Endothelial cell of umbilical vein (primary cell): ENCODE measurements at regions not wholly inside any gene's neighbourhood (a gene's known extent, or its start where the extent isn't known, plus 50 kb on each side); places are given as distances from the start of the nearest gene placed in this dataset.

Experiments used
- BruUV-seq: library from RNA; stranded (reverse); fragments of 400-500 nt; replicated peaks from 2 replicates; lab custom pipeline; 2021; lab: Mats Ljungman, UMichigan
- CTCF ChIA-PET: fragments of 300-600, 350-600 bp; sonication (Branson Sonifier 250); formaldehyde crosslinking; loops from one replicate; lab custom pipeline; 2021; ENCODE audit warnings: antibody characterized with exemption, inconsistent platforms; lab: Charles Lee
- POLR2A ChIA-PET: fragments of 300-600, 350-600 bp; sonication (Branson Sonifier 250); formaldehyde crosslinking; loops from one replicate; lab custom pipeline; 2021; ENCODE audit warnings: antibody characterized with exemption, inconsistent platforms; lab: Charles Lee
- DNase-seq: peaks from one replicate; pipeline ENCODE4 v3.0.0-alpha.2; 2011; ENCODE audit warnings: low read depth, low spot score
- FAIRE-seq: peaks from 2 replicates; lab custom pipeline; 2011; peaks lifted over from hg19 to GRCh38; lab: Jason Lieb, UNC
- H2AFZ ChIP-seq: 2 replicates; pipeline ENCODE4 v1.6.0; 2012; ENCODE audit warnings: low read depth, low read length, control low read depth, inconsistent platforms
- H3K27ac ChIP-seq: 2 replicates; pipeline ENCODE4 v1.5.1; 2011; ENCODE audit warnings: low read depth, mild to moderate bottlenecking, control low read depth, low read length, moderate library complexity; ENCODE audit not compliant: insufficient read depth
- H3K27me3 ChIP-seq, 2 experiments: 2 replicates each; pipeline versions ENCODE4 v1.6.0 to v1.6.1; 2011; ENCODE audit warnings: low read length in 2 of 2, mixed read lengths in 1 of 2; ENCODE audit not compliant: control insufficient read depth in 2 of 2, insufficient read depth in 2 of 2
- H3K36me3 ChIP-seq, 2 experiments: 2 replicates in 1 of 2; 3 replicates in 1 of 2; pipeline ENCODE4 v1.5.1; 2011; ENCODE audit warnings: low read length in 2 of 2, mild to moderate bottlenecking in 1 of 2, moderate library complexity in 1 of 2; ENCODE audit not compliant: control insufficient read depth in 2 of 2, insufficient read depth in 2 of 2; ENCODE audit errors: extremely low read depth in 1 of 2
- H3K4me1 ChIP-seq: 3 replicates; pipeline ENCODE4 v1.5.1; 2011; ENCODE audit warnings: mild to moderate bottlenecking, low read length; ENCODE audit not compliant: control insufficient read depth, insufficient read depth; ENCODE audit errors: extremely low read depth
- H3K4me2 ChIP-seq: 2 replicates; pipeline ENCODE4 v1.6.1; 2011; ENCODE audit warnings: low read length, control low read depth, mixed read lengths; ENCODE audit not compliant: insufficient read depth
- H3K4me3 ChIP-seq, 3 experiments: fragments of 200-600 bp in 1 of 3; sonication (generic), shearing (Covaris generic) in 1 of 3; replicated peaks in 1 of 3; 2 replicates each; pipeline ENCODE4 v1.5.1; 2011 to 2016; ENCODE audit warnings: control low read depth in 3 of 3, low read length in 3 of 3, mild to moderate bottlenecking in 2 of 3, inconsistent platforms in 1 of 3, low read depth in 1 of 3, moderate library complexity in 1 of 3; ENCODE audit not compliant: insufficient read depth in 1 of 3
- H3K79me2 ChIP-seq: 2 replicates; pipeline ENCODE4 v1.6.0; 2012; ENCODE audit warnings: low read length, inconsistent platforms; ENCODE audit not compliant: control insufficient read depth, insufficient read depth
- H3K9ac ChIP-seq: replicated peaks from 2 replicates; pipeline ENCODE3; 2011; ENCODE audit warnings: low read length, control low read depth; ENCODE audit not compliant: insufficient read depth; ENCODE audit errors: extremely low read depth
- H3K9me1 ChIP-seq: replicated peaks from 3 replicates; pipeline ENCODE4 v1.6.0; 2011; ENCODE audit warnings: mild to moderate bottlenecking, low read length; ENCODE audit not compliant: control insufficient read depth, insufficient read depth; ENCODE audit errors: extremely low read depth
- H3K9me3 ChIP-seq: replicated peaks from 2 replicates; pipeline ENCODE4 v1.5.1; 2012; ENCODE audit warnings: low read length, inconsistent platforms; ENCODE audit not compliant: control insufficient read depth, insufficient read depth
- H4K20me1 ChIP-seq: replicated peaks from 2 replicates; pipeline ENCODE3; 2011; ENCODE audit warnings: mild to moderate bottlenecking, low read length; ENCODE audit not compliant: control insufficient read depth, insufficient read depth; ENCODE audit errors: extremely low read depth
- EZH2 ChIP-seq: IDR thresholded peaks from 2 replicates; pipeline ENCODE4 v1.6.1; 2012; ENCODE audit warnings: borderline replicate concordance, low read depth, mild to moderate bottlenecking, moderate library complexity, low read length, inconsistent platforms; ENCODE audit not compliant: severe bottlenecking
- FOS ChIP-seq: IDR thresholded peaks from 2 replicates; pipeline ENCODE4 v1.6.1; 2011; ENCODE audit warnings: mild to moderate bottlenecking, low read length, moderate library complexity, borderline replicate concordance; ENCODE audit not compliant: insufficient read depth
- GATA2 ChIP-seq: IDR thresholded peaks from 2 replicates; pipeline ENCODE4 v1.7.0; 2011; ENCODE audit warnings: low read depth, mild to moderate bottlenecking, moderate library complexity, mixed read lengths, low read length; ENCODE audit not compliant: insufficient read length, insufficient read depth
- JUN ChIP-seq: IDR thresholded peaks from 2 replicates; pipeline ENCODE4 v1.6.1; 2011; ENCODE audit warnings: borderline replicate concordance, low read depth; ENCODE audit not compliant: insufficient read length, insufficient read depth
- MAX ChIP-seq: IDR thresholded peaks from 2 replicates; pipeline ENCODE4 v1.6.1; 2011; ENCODE audit not compliant: insufficient read depth, insufficient read length
- MYC ChIP-seq: IDR thresholded peaks from one replicate; pipeline ENCODE4 v1.6.1; 2011; ENCODE audit warnings: mild to moderate bottlenecking, low read depth, low read length
- POLR2A ChIP-seq: IDR thresholded peaks from 2 replicates; pipeline ENCODE4 v1.6.1; 2012; ENCODE audit warnings: low read depth, mild to moderate bottlenecking, control low read depth, low read length
- POLR2AphosphoS5 ChIP-seq: IDR thresholded peaks from 2 replicates; pipeline ENCODE4 v1.6.1; 2012; ENCODE audit warnings: low read depth, mild to moderate bottlenecking, control low read depth, low read length, moderate library complexity; ENCODE audit not compliant: insufficient read depth
- dilution Hi-C: fragments of 300-500 bp; cut with MboI; formaldehyde crosslinking; loops from one replicate; pipeline ENCODE4 v1.15.0; 2019; ENCODE audit warnings: low sequenced_read_pairs; ENCODE audit not compliant: extremely low pct_ligation_motif_present
- intact Hi-C: fragments of 100-400 bp; cut with micrococcal nuclease; formaldehyde crosslinking; loops from one replicate; pipeline ENCODE4 v1.10.0; 2022
- TF ChIP-seq, protein P1 (sequence below), 2 donors: IDR thresholded peaks; 1 replicate in 1 of 2; 2 replicates in 1 of 2; pipeline ENCODE4 v1.5.1; 2011; ENCODE audit warnings: low read length in 2 of 2, mild to moderate bottlenecking in 2 of 2, moderate library complexity in 2 of 2, control low read depth in 1 of 2, inconsistent platforms in 1 of 2, low read depth in 1 of 2; ENCODE audit not compliant: insufficient read depth in 1 of 2; ENCODE audit errors: extremely low read depth in 1 of 2

DNA sequence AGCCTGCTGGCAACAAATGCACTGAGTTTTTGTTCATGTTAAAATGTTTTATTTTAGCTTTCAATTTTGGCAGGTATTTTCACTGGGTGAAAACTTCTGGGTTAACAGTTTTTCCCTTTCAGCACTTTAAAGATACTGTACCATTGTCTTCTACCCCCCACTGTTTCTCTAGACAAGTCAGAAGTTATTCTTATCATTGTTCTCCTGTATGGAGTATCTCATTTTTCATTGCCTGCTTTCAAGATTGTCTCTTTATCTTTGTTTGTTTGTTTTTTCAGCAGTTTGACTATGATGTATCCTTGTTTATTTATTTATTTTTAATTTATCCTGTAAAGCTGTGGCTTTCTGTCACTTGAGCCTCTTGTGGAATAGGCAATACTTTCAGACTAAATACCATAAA, 277.0 kb downstream of the ICOS start:
- no peak for FAIRE-seq

GRCh38 chr2:204218040-204218439, 281.5 kb downstream of the ICOS start:
- FAIRE-seq (no peak), DNase-seq (no peak)
- TF ChIP-seq JUN (no peak), MYC (no peak), POLR2A (no peak), EZH2 (no peak), MAX (no peak), GATA2 (no peak), FOS (no peak), POLR2AphosphoS5 (no peak)
- TF ChIP-seq, protein P1, sequence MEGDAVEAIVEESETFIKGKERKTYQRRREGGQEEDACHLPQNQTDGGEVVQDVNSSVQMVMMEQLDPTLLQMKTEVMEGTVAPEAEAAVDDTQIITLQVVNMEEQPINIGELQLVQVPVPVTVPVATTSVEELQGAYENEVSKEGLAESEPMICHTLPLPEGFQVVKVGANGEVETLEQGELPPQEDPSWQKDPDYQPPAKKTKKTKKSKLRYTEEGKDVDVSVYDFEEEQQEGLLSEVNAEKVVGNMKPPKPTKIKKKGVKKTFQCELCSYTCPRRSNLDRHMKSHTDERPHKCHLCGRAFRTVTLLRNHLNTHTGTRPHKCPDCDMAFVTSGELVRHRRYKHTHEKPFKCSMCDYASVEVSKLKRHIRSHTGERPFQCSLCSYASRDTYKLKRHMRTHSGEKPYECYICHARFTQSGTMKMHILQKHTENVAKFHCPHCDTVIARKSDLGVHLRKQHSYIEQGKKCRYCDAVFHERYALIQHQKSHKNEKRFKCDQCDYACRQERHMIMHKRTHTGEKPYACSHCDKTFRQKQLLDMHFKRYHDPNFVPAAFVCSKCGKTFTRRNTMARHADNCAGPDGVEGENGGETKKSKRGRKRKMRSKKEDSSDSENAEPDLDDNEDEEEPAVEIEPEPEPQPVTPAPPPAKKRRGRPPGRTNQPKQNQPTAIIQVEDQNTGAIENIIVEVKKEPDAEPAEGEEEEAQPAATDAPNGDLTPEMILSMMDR (IDR thresholded peaks at IDR 0.05; ENCODE audit: extremely low read depth in 1 of 2, insufficient read depth in 1 of 2, low read depth in 1 of 2, low read length in 2 of 2), result no peak
- no peaks in the 10 kb centered on the region for H3K9me3 ChIP-seq
- H3K4me2 ChIP-seq, result no peak overlapping the region
- H3K9ac ChIP-seq, result no peak overlapping the region
- H3K79me2 ChIP-seq, result no peaks in the 10 kb centered on the region
- dilution Hi-C loops, result no loop called here
- ChIA-PET CTCF (no interaction called here), POLR2A (no interaction called here)
- no peaks in the 10 kb centered on the region for H3K27me3 ChIP-seq
- intact Hi-C loops, result no loop called here
- H4K20me1 ChIP-seq, result no peaks in the 10 kb centered on the region
- H3K27ac ChIP-seq, result no peak overlapping the region
- H3K4me1 ChIP-seq, result no peaks in the 10 kb centered on the region
- no peaks in the 10 kb centered on the region for H3K36me3 ChIP-seq
- H3K9me1 ChIP-seq, result no peaks in the 10 kb centered on the region
- H2AFZ ChIP-seq, result no peak overlapping the region
- BruUV-seq, result no TSS peak
- no peak overlapping the region for H3K4me3 ChIP-seq

More for the DNA sequence above, 277.0 kb downstream of the ICOS start:
- no peak for TF ChIP-seq POLR2A
- dilution Hi-C loops (no loop called here), intact Hi-C loops (no loop called here)
- Histone ChIP-seq H3K4me1 (no peaks in the 10 kb centered on the region), H4K20me1 (no peaks in the 10 kb centered on the region), H3K27me3 (no peaks in the 10 kb centered on the region), H3K9me1 (no peaks in the 10 kb centered on the region), H3K9me3 (no peaks in the 10 kb centered on the region), H3K27ac (no peak overlapping the region), H3K4me2 (no peak overlapping the region), H3K36me3 (no peaks in the 10 kb centered on the region), H3K9ac (no peak overlapping the region), H3K4me3 (no peak overlapping the region), H3K79me2 (no peaks in the 10 kb centered on the region), H2AFZ (no peak overlapping the region)
- POLR2A ChIA-PET, result no interaction called here
- DNase-seq, result no peak
- BruUV-seq, result no TSS peak
- CTCF ChIA-PET, result no interaction called here
